Hepatocyte (in vitro differentiated cells): ENCODE measurements at regions not wholly inside any gene's neighbourhood (a gene's known extent, or its start where the extent isn't known, plus 50 kb on each side); places are given as distances from the start of the nearest gene placed in this dataset.
A peak's percentile ranks its signal among the peaks of the same experiment; 100 is the strongest.

Experiments used
- DNase-seq: peaks from one replicate; pipeline ENCODE4 v3.0.0-alpha.2; 2016; ENCODE audit warnings: low spot score
- H2AFZ ChIP-seq: fragments of 200-600 bp; sonication (generic); 2 replicates; pipeline ENCODE4 v1.6.0; 2016; ENCODE audit warnings: antibody characterized with exemption, mild to moderate bottlenecking
- H3K27ac ChIP-seq: fragments of 200-600 bp; sonication (generic); 2 replicates; pipeline ENCODE4 v1.5.1; 2016; ENCODE audit warnings: mild to moderate bottlenecking
- H3K27me3 ChIP-seq: fragments of 200-600 bp; sonication (generic); 2 replicates; pipeline ENCODE4 v1.6.1; 2016
- H3K36me3 ChIP-seq: fragments of 200-600 bp; sonication (generic); replicated peaks from 2 replicates; pipeline ENCODE4 v1.5.1; 2016; ENCODE audit warnings: low read depth; ENCODE audit not compliant: insufficient read depth
- H3K4me1 ChIP-seq: fragments of 200-600 bp; sonication (generic); 2 replicates; pipeline ENCODE4 v1.5.1; 2016; ENCODE audit warnings: mild to moderate bottlenecking, moderate library complexity; ENCODE audit not compliant: insufficient read depth
- H3K4me2 ChIP-seq: fragments of 200-600 bp; sonication (generic); 2 replicates; pipeline ENCODE4 v1.6.0; 2016
- H3K4me3 ChIP-seq: fragments of 200-600 bp; sonication (generic); 2 replicates; pipeline ENCODE4 v1.5.1; 2016; ENCODE audit warnings: mild to moderate bottlenecking
- H3K79me2 ChIP-seq: fragments of 200-600 bp; sonication (generic); 2 replicates; pipeline ENCODE4 v1.6.0; 2017; ENCODE audit warnings: mild to moderate bottlenecking
- H3K9me2 ChIP-seq: fragments of 200-600 bp; sonication (generic); replicated peaks from 2 replicates; pipeline ENCODE4 v1.6.0; 2017; ENCODE audit warnings: mild to moderate bottlenecking; ENCODE audit not compliant: insufficient read depth
- H3K9me3 ChIP-seq: fragments of 200-600 bp; sonication (generic); 2 replicates; pipeline ENCODE4 v1.5.1; 2016; ENCODE audit warnings: low read depth, mild to moderate bottlenecking
- H4K20me1 ChIP-seq: fragments of 200-600 bp; sonication (generic); 2 replicates; pipeline ENCODE4 v1.6.0; 2016; ENCODE audit warnings: mild to moderate bottlenecking; ENCODE audit not compliant: insufficient read depth, poor library complexity, severe bottlenecking
- EZH2 ChIP-seq: fragments of 200-600 bp; sonication (generic); IDR thresholded peaks from 2 replicates; pipeline ENCODE4 v1.6.1; 2016; ENCODE audit warnings: antibody characterized with exemption, mild to moderate bottlenecking, borderline replicate concordance
- EZH2phosphoT487 ChIP-seq: fragments of 200-600 bp; sonication (generic); IDR thresholded peaks from one replicate; pipeline ENCODE4 v1.6.1; 2018; ENCODE audit warnings: antibody characterized with exemption, mild to moderate bottlenecking, low read depth, moderate library complexity; ENCODE audit not compliant: unreplicated experiment, severe bottlenecking
- WGBS: methylation state at CpG from one replicate; pipeline ENCODE4 v1.1.6; 2016; ENCODE audit warnings: low lambda C conversion rate; ENCODE audit errors: missing lambda C conversion rate; 5-methylcytosine and 5-hydroxymethylcytosine counted together
- TF ChIP-seq, protein P1 (sequence below): fragments of 200-600 bp; sonication (generic); IDR thresholded peaks from 2 replicates; pipeline ENCODE4 v1.5.1; 2016; ENCODE audit warnings: antibody characterized with exemption, mild to moderate bottlenecking; ENCODE audit not compliant: poor library complexity

DNA sequence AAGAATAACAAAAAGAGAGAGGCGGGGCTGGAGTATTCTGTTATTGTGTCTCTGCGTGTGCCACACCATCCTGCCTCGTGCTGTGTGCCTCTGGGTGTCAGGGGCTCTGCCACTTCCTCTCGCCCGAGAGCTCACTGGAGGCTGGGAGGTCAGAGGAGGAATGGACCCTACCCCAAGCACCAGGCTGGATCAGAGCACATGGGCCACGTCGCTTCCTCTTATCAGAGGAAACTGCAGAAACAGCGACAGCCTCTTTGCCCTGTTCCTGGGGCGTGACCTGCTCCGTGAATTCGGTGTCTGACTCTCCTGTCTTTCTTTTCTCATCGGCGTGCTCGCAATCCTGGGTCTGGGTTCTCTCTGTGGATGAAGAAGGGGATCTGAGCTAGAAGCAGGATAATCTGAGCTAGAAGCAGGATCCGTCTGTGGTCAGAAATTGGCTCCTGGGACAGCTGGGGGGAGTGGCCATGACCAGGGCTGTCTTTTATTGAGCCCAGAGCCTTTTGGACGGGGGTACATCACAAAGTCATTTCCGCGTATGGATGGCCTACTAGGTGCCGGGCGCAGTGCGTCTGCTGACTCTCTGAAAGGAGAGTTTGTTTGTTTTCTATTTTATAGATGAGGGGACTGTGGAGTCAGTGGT lies 150.3 kb upstream of the COL5A1 start:
- H3K4me3 ChIP-seq, result no peak overlapping the region
- no peaks in the 10 kb centered on the region for H3K36me3 ChIP-seq
- no peaks in the 10 kb centered on the region for H4K20me1 ChIP-seq
- no peaks in the 10 kb centered on the region for H3K79me2 ChIP-seq
- H3K27ac ChIP-seq, result peak overlapping the region; percentile 94
- H3K9me2 ChIP-seq, result no peaks in the 10 kb centered on the region
- H3K4me2 ChIP-seq, result peak overlapping the region; percentile 33
- TF ChIP-seq EZH2phosphoT487, result no peak
- TF ChIP-seq, protein P1, sequence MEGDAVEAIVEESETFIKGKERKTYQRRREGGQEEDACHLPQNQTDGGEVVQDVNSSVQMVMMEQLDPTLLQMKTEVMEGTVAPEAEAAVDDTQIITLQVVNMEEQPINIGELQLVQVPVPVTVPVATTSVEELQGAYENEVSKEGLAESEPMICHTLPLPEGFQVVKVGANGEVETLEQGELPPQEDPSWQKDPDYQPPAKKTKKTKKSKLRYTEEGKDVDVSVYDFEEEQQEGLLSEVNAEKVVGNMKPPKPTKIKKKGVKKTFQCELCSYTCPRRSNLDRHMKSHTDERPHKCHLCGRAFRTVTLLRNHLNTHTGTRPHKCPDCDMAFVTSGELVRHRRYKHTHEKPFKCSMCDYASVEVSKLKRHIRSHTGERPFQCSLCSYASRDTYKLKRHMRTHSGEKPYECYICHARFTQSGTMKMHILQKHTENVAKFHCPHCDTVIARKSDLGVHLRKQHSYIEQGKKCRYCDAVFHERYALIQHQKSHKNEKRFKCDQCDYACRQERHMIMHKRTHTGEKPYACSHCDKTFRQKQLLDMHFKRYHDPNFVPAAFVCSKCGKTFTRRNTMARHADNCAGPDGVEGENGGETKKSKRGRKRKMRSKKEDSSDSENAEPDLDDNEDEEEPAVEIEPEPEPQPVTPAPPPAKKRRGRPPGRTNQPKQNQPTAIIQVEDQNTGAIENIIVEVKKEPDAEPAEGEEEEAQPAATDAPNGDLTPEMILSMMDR, result no peak
- TF ChIP-seq EZH2, result no peak
- no peak for DNase-seq
- no peak overlapping the region for H2AFZ ChIP-seq
- WGBS, result 64% methylated on average over 21 of the region's 21 CpGs
- peaks cover 22% of the 10 kb centered on the region for H3K4me1 ChIP-seq
- H3K9me3 ChIP-seq, result no peaks in the 10 kb centered on the region
- no peaks in the 10 kb centered on the region for H3K27me3 ChIP-seq

DNA sequence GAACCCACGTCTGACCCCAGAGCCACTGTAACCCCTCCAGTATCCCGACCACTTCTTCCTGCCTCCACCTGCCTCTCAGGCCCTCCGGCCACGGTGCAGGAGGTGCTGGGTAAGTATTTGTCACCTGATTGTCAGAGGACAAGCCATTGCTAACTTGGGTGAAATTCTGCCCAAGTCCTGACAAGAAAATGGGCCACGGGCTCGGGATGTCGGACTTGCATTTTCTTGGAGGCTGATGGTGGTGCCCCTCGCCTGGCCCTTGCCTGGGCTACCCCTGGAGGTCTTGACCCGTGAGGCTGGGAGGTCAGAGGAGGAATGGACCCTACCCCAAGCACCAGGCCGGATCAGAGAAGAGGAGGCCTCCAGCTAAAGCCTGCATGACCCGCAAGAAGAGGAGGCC lies 149.7 kb upstream of the COL5A1 start:
- Histone ChIP-seq H2AFZ (no peak overlapping the region), H3K9me3 (no peaks in the 10 kb centered on the region), H3K4me1 (peaks cover 22% of the 10 kb centered on the region), H3K27me3 (no peaks in the 10 kb centered on the region), H3K9me2 (no peaks in the 10 kb centered on the region), H4K20me1 (no peaks in the 10 kb centered on the region), H3K4me3 (no peak overlapping the region), H3K27ac (peak overlapping the region; percentile 94), H3K4me2 (peak overlapping the region; percentile 24), H3K79me2 (no peaks in the 10 kb centered on the region), H3K36me3 (no peaks in the 10 kb centered on the region)
- no peak for DNase-seq
- no peak for TF ChIP-seq EZH2
- TF ChIP-seq EZH2phosphoT487, result no peak
- TF ChIP-seq, protein P1, result no peak
- 56% methylated on average over 11 of the region's 11 CpGs for WGBS

DNA sequence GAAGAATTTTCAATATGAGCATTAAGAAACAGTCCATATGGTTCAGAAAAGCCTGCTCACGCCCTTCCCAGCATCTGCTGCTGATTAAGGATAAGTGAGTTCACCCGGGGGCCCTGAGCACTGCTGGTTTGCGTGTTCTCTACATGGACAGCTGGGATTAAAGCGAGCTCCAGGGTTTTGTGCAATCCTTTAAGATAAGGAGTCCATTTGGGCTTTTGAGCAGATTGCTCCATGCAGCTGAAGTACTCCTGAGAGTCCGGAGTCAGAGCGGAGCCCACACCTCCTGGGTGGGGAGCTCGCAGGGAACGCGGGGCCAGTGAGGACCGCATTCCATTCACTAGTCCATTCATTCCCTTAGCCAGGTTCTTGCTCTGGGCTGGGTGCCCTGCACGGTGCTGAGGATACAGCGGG lies 149.3 kb upstream of the COL5A1 start:
- H3K27ac ChIP-seq, result peak overlapping the region; percentile 94
- no peak for TF ChIP-seq EZH2
- TF ChIP-seq, protein P1, result no peak
- TF ChIP-seq EZH2phosphoT487, result no peak
- WGBS, result 42% methylated on average over 12 of the region's 12 CpGs
- no peaks in the 10 kb centered on the region for H3K9me2 ChIP-seq
- no peaks in the 10 kb centered on the region for H3K9me3 ChIP-seq
- no peak overlapping the region for H3K4me3 ChIP-seq
- no peaks in the 10 kb centered on the region for H4K20me1 ChIP-seq
- no peak overlapping the region for H2AFZ ChIP-seq
- no peaks in the 10 kb centered on the region for H3K79me2 ChIP-seq
- no peaks in the 10 kb centered on the region for H3K27me3 ChIP-seq
- H3K36me3 ChIP-seq, result no peaks in the 10 kb centered on the region
- peak; percentile 85 for DNase-seq
- H3K4me1 ChIP-seq, result peaks cover 22% of the 10 kb centered on the region
- peak overlapping the region; percentile 39 for H3K4me2 ChIP-seq
